ENCODE measurements at regions not wholly inside any gene's neighbourhood (a gene's known extent, or its start where the extent isn't known, plus 50 kb on each side); places are given as distances from the start of the nearest gene placed in this dataset.

GRCh38 chr7:24425664-24426063 is 141.7 kb downstream of the NPY start:
- FAIRE-seq = no peak
- Histone ChIP-seq H3K9ac (ENCODE audit: control insufficient read depth, insufficient read depth, low read length) (no peak overlapping the region), H3K27ac (ENCODE audit: control insufficient read depth, insufficient read depth) (no peak overlapping the region), H3K4me1 (ENCODE audit: control insufficient read depth, insufficient read depth, low read length) (no peaks in the 10 kb centered on the region), H3K27me3 (replicated peaks in 1 of 2; ENCODE audit: control insufficient read depth in 2 of 2, insufficient read depth in 2 of 2, low read length in 1 of 2) (no peaks in the 10 kb centered on the region; a peak in 1 of 4 replicates), H2AFZ (ENCODE audit: control insufficient read depth, low read depth, low read length) (no peak overlapping the region), H3K9me3 (replicated peaks; ENCODE audit: control insufficient read depth, insufficient read depth, low read length) (peaks cover 4% of the 10 kb centered on the region; the same call in 2 of the 3 replicates), H3K4me3 (no peak overlapping the region), H3K36me3 (ENCODE audit: control insufficient read depth in 2 of 2, insufficient read depth in 2 of 2, low read length in 1 of 2) (no peaks in the 10 kb centered on the region), H3K79me2 (ENCODE audit: control insufficient read depth, insufficient read depth, low read length) (no peaks in the 10 kb centered on the region), H3K4me2 (ENCODE audit: control insufficient read depth, insufficient read depth) (no peak overlapping the region), H4K20me1 (ENCODE audit: control insufficient read depth, insufficient read depth) (no peaks in the 10 kb centered on the region)
- in situ Hi-C loops (cut with MboI) (no loop called here), intact Hi-C loops (cut with micrococcal nuclease; ENCODE audit: unreplicated experiment) (no loop called here)
- no peak for ATAC-seq
- BruUV-seq (replicated peaks) = no TSS peak
- CTCF ChIA-PET = no interaction called here
- DNase-seq (ENCODE audit: low read depth, low spot score) = no peak
- RAD21 ChIA-PET (ENCODE audit: unreplicated experiment) = no interaction called here
- POLR2A ChIA-PET = no interaction called here
- TF ChIP-seq CBX5 (IDR thresholded peaks at IDR 0.05; ENCODE audit: low read depth) (no peak), MEF2B (IDR thresholded peaks at IDR 0.05; ENCODE audit: partially characterized antibody, poor library complexity, severe bottlenecking) (no peak), TBL1XR1 (IDR thresholded peaks at IDR 0.05; ENCODE audit: low read depth, low read length) (no peak), CHD2 (IDR thresholded peaks at IDR 0.05; ENCODE audit: borderline replicate concordance, low read depth, low read length) (no peak), BCL3 (IDR thresholded peaks at IDR 0.05; ENCODE audit: borderline replicate concordance, insufficient read depth, low read depth, low read length, poor library complexity, severe bottlenecking) (no peak)
- SMC1A ChIA-PET (ENCODE audit: uncharacterized antibody, unreplicated experiment) = no interaction called here
- 50% methylated on average over 5 of the region's 5 CpGs for WGBS (ENCODE audit: insufficient coverage, insufficient replicate concordance, low lambda C conversion rate, missing lambda C conversion rate)

- in situ Hi-C loops (cut with MboI) (no loop called here), intact Hi-C loops (cut with micrococcal nuclease; ENCODE audit: unreplicated experiment) (no loop called here)
- 4% methylated on average over 2 of the region's 2 CpGs for WGBS (ENCODE audit: insufficient coverage, insufficient replicate concordance, low lambda C conversion rate, missing lambda C conversion rate)
- ChIA-PET CTCF (no interaction called here), SMC1A (ENCODE audit: uncharacterized antibody, unreplicated experiment) (no interaction called here), POLR2A (no interaction called here), RAD21 (ENCODE audit: unreplicated experiment) (no interaction called here)
- Histone ChIP-seq H2AFZ (ENCODE audit: control insufficient read depth, low read depth, low read length) (no peak overlapping the region), H3K27ac (ENCODE audit: control insufficient read depth, insufficient read depth) (no peak overlapping the region), H3K27me3 (replicated peaks in 1 of 2; ENCODE audit: control insufficient read depth in 2 of 2, insufficient read depth in 2 of 2, low read length in 1 of 2) (no peaks in the 10 kb centered on the region; a peak in 1 of 4 replicates), H3K9ac (ENCODE audit: control insufficient read depth, insufficient read depth, low read length) (no peak overlapping the region), H4K20me1 (ENCODE audit: control insufficient read depth, insufficient read depth) (no peaks in the 10 kb centered on the region), H3K4me3 (no peak overlapping the region), H3K4me2 (ENCODE audit: control insufficient read depth, insufficient read depth) (no peak overlapping the region), H3K36me3 (ENCODE audit: control insufficient read depth in 2 of 2, insufficient read depth in 2 of 2, low read length in 1 of 2) (no peaks in the 10 kb centered on the region), H3K79me2 (ENCODE audit: control insufficient read depth, insufficient read depth, low read length) (no peaks in the 10 kb centered on the region), H3K9me3 (replicated peaks; ENCODE audit: control insufficient read depth, insufficient read depth, low read length) (peaks cover 4% of the 10 kb centered on the region; the same call in 2 of the 3 replicates), H3K4me1 (ENCODE audit: control insufficient read depth, insufficient read depth, low read length) (no peaks in the 10 kb centered on the region)
- ATAC-seq = no peak
- FAIRE-seq = no peak
- no peak for DNase-seq (ENCODE audit: low read depth, low spot score)
- BruUV-seq (replicated peaks) = no TSS peak
- TF ChIP-seq DPF2 (IDR thresholded peaks at IDR 0.05) = no peak
- TF ChIP-seq, protein P1, sequence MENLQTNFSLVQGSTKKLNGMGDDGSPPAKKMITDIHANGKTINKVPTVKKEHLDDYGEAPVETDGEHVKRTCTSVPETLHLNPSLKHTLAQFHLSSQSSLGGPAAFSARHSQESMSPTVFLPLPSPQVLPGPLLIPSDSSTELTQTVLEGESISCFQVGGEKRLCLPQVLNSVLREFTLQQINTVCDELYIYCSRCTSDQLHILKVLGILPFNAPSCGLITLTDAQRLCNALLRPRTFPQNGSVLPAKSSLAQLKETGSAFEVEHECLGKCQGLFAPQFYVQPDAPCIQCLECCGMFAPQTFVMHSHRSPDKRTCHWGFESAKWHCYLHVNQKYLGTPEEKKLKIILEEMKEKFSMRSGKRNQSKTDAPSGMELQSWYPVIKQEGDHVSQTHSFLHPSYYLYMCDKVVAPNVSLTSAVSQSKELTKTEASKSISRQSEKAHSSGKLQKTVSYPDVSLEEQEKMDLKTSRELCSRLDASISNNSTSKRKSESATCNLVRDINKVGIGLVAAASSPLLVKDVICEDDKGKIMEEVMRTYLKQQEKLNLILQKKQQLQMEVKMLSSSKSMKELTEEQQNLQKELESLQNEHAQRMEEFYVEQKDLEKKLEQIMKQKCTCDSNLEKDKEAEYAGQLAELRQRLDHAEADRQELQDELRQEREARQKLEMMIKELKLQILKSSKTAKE (IDR thresholded peaks at IDR 0.05; ENCODE audit: low read depth, poor library complexity, severe bottlenecking) = no peak
- no peak for TF ChIP-seq SP1 (IDR thresholded peaks at IDR 0.05; ENCODE audit: low read depth, low read length)
- no peak for TF ChIP-seq MYC (IDR thresholded peaks at IDR 0.05; ENCODE audit: insufficient read depth, insufficient read length, insufficient replicate concordance, low read length, severe bottlenecking)
- TF ChIP-seq, protein P2, sequence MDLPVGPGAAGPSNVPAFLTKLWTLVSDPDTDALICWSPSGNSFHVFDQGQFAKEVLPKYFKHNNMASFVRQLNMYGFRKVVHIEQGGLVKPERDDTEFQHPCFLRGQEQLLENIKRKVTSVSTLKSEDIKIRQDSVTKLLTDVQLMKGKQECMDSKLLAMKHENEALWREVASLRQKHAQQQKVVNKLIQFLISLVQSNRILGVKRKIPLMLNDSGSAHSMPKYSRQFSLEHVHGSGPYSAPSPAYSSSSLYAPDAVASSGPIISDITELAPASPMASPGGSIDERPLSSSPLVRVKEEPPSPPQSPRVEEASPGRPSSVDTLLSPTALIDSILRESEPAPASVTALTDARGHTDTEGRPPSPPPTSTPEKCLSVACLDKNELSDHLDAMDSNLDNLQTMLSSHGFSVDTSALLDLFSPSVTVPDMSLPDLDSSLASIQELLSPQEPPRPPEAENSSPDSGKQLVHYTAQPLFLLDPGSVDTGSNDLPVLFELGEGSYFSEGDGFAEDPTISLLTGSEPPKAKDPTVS (IDR thresholded peaks at IDR 0.05; ENCODE audit: low read depth, low read length) = no peak
- no peak for TF ChIP-seq JUND (IDR thresholded peaks at IDR 0.05; ENCODE audit: low read depth, low read length)
These were observed 143.1 kb downstream of the NPY start for GRCh38 chr7:24427048-24427447.

Data from GM12878 (cell line).